HL-60 (cell line): ENCODE measurements at regions not wholly inside any gene's neighbourhood (a gene's known extent, or its start where the extent isn't known, plus 50 kb on each side); places are given as distances from the start of the nearest gene placed in this dataset.

ENCODE experiments used
- CTCF ChIP-seq: IDR thresholded peaks from one replicate; pipeline ENCODE4 v1.5.1; 2011; ENCODE audit warnings: low read length, control low read depth, inconsistent platforms; ENCODE audit not compliant: insufficient read depth
- GABPA ChIP-seq: IDR thresholded peaks from 2 replicates; pipeline ENCODE4 v1.6.1; 2012; ENCODE audit warnings: low read depth
- POLR2AphosphoS5 ChIP-seq: IDR thresholded peaks from 2 replicates; pipeline ENCODE4 v1.6.1; 2012; ENCODE audit warnings: low read depth
- REST ChIP-seq: IDR thresholded peaks from 2 replicates; pipeline ENCODE4 v1.6.1; 2012; ENCODE audit warnings: low read depth; ENCODE audit not compliant: insufficient replicate concordance
- SPI1 ChIP-seq: IDR thresholded peaks from 2 replicates; pipeline ENCODE4 v1.6.1; 2012; ENCODE audit warnings: low read depth, mild to moderate bottlenecking, borderline replicate concordance

- no peak for TF ChIP-seq CTCF
- TF ChIP-seq POLR2AphosphoS5: no peak
- no peak for TF ChIP-seq REST
- TF ChIP-seq SPI1: no peak
- no peak for TF ChIP-seq GABPA
Observed at GRCh38 chr2:155994315-155994714, 338.2 kb downstream of the NR4A2 start.
